ENCODE measurements at regions not wholly inside any gene's neighbourhood (a gene's known extent, or its start where the extent isn't known, plus 50 kb on each side); places are given as distances from the start of the nearest gene placed in this dataset.

DNA sequence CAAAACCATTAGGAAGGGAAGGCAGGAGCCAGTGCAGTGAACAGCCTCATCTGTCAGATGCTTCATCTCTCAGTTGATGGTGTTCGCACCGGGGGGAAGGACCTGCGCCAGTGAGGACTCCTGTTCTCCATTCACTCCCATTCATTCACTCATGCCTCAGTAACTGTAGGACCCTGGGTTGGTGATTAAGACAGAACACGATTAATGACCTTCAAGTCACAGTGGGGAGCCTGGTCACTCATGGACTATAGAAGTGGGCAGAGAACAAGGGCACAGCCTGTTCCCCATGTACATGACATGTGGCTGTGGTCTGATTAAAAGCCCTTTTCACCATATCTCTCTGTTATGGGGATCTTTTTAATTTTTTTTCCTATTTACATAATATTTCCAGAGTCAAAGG, 113.3 kb downstream of the RPS12 start:
- Histone ChIP-seq H3K4me1 (ENCODE audit: insufficient read depth, low read length, poor library complexity, severe bottlenecking) (peaks cover 15% of the 10 kb centered on the region), H3K4me3 (ENCODE audit: low read length, poor library complexity, severe bottlenecking) (no peak overlapping the region), H3K79me2 (ENCODE audit: insufficient read depth, low read length) (no peaks in the 10 kb centered on the region), H3K36me3 (ENCODE audit: insufficient read depth, low read length) (no peaks in the 10 kb centered on the region), H2AFZ (ENCODE audit: low read length) (no peak overlapping the region), H3K9ac (ENCODE audit: low read depth, low read length, poor library complexity, severe bottlenecking) (no peak overlapping the region), H3K9me3 (ENCODE audit: insufficient read depth, low read depth, low read length) (no peaks in the 10 kb centered on the region), H3K4me2 (ENCODE audit: low read depth, low read length, poor library complexity, severe bottlenecking) (no peak overlapping the region), H3K9me2 (replicated peaks; ENCODE audit: low read depth, low read length) (no peaks in the 10 kb centered on the region), H3K27me3 (ENCODE audit: insufficient read depth, low read length, poor library complexity, severe bottlenecking) (no peaks in the 10 kb centered on the region), H3F3A (ENCODE audit: low read depth) (no peaks in the 10 kb centered on the region), H4K20me1 (ENCODE audit: insufficient read depth, low read length, poor library complexity, severe bottlenecking) (no peaks in the 10 kb centered on the region)
- TF ChIP-seq EZH2phosphoT487 (IDR thresholded peaks at IDR 0.05; ENCODE audit: borderline replicate concordance), result no peak
- TF ChIP-seq, protein P1, sequence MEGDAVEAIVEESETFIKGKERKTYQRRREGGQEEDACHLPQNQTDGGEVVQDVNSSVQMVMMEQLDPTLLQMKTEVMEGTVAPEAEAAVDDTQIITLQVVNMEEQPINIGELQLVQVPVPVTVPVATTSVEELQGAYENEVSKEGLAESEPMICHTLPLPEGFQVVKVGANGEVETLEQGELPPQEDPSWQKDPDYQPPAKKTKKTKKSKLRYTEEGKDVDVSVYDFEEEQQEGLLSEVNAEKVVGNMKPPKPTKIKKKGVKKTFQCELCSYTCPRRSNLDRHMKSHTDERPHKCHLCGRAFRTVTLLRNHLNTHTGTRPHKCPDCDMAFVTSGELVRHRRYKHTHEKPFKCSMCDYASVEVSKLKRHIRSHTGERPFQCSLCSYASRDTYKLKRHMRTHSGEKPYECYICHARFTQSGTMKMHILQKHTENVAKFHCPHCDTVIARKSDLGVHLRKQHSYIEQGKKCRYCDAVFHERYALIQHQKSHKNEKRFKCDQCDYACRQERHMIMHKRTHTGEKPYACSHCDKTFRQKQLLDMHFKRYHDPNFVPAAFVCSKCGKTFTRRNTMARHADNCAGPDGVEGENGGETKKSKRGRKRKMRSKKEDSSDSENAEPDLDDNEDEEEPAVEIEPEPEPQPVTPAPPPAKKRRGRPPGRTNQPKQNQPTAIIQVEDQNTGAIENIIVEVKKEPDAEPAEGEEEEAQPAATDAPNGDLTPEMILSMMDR (conservative IDR thresholded peaks at IDR 0.05; ENCODE audit: low read length), result no peak

- H3K9me2 ChIP-seq (replicated peaks; ENCODE audit: low read depth, low read length), result no peaks in the 10 kb centered on the region
- no peak for TF ChIP-seq EZH2phosphoT487 (IDR thresholded peaks at IDR 0.05; ENCODE audit: borderline replicate concordance)
- TF ChIP-seq, protein P1 (conservative IDR thresholded peaks at IDR 0.05; ENCODE audit: low read length), result no peak
- no peak overlapping the region for H3K4me2 ChIP-seq (ENCODE audit: low read depth, low read length, poor library complexity, severe bottlenecking)
- H3K9me3 ChIP-seq (ENCODE audit: insufficient read depth, low read depth, low read length), result no peaks in the 10 kb centered on the region
- H4K20me1 ChIP-seq (ENCODE audit: insufficient read depth, low read length, poor library complexity, severe bottlenecking), result no peaks in the 10 kb centered on the region
- H3K4me1 ChIP-seq (ENCODE audit: insufficient read depth, low read length, poor library complexity, severe bottlenecking), result peaks cover 15% of the 10 kb centered on the region
- no peak overlapping the region for H3K9ac ChIP-seq (ENCODE audit: low read depth, low read length, poor library complexity, severe bottlenecking)
- no peak overlapping the region for H2AFZ ChIP-seq (ENCODE audit: low read length)
- no peak overlapping the region for H3K4me3 ChIP-seq (ENCODE audit: low read length, poor library complexity, severe bottlenecking)
- H3K27me3 ChIP-seq (ENCODE audit: insufficient read depth, low read length, poor library complexity, severe bottlenecking), result no peaks in the 10 kb centered on the region
- H3K36me3 ChIP-seq (ENCODE audit: insufficient read depth, low read length), result no peaks in the 10 kb centered on the region
- H3F3A ChIP-seq (ENCODE audit: low read depth), result no peaks in the 10 kb centered on the region
- H3K79me2 ChIP-seq (ENCODE audit: insufficient read depth, low read length), result no peaks in the 10 kb centered on the region
These were observed 114.8 kb downstream of the RPS12 start for GRCh38 chr6:132929141-132929540.

DNA sequence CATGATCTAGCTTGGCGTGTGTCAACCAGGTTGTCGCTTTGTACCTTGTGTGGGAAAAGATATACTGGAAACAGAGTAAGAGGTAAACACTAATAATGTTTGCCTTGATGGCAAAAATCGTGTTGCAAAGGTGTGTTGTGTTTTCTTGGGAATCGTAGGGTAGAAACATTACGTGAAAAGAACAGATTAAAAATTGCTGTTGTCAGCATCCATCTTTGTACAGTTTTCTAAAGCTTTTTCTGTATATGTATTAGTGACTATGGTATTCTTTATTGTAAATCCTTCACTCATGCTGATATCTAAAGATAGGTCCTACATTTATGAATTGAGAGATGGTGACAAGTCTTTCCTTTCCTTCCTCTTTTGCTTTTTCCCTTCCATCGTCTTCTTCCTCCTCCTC, 116.9 kb downstream of the RPS12 start:
- no peak overlapping the region for H2AFZ ChIP-seq (ENCODE audit: low read length)

More for the DNA sequence above, 116.9 kb downstream of the RPS12 start:
- Histone ChIP-seq H3K9me2 (replicated peaks; ENCODE audit: low read depth, low read length) (no peaks in the 10 kb centered on the region), H4K20me1 (ENCODE audit: insufficient read depth, low read length, poor library complexity, severe bottlenecking) (no peaks in the 10 kb centered on the region), H3K4me1 (ENCODE audit: insufficient read depth, low read length, poor library complexity, severe bottlenecking) (peaks cover 15% of the 10 kb centered on the region), H3K27me3 (ENCODE audit: insufficient read depth, low read length, poor library complexity, severe bottlenecking) (no peaks in the 10 kb centered on the region), H3K79me2 (ENCODE audit: insufficient read depth, low read length) (no peaks in the 10 kb centered on the region), H3K9me3 (ENCODE audit: insufficient read depth, low read depth, low read length) (no peaks in the 10 kb centered on the region), H3K4me2 (ENCODE audit: low read depth, low read length, poor library complexity, severe bottlenecking) (peak overlapping the region; percentile 62), H3F3A (ENCODE audit: low read depth) (no peaks in the 10 kb centered on the region), H3K9ac (ENCODE audit: low read depth, low read length, poor library complexity, severe bottlenecking) (no peak overlapping the region), H3K4me3 (ENCODE audit: low read length, poor library complexity, severe bottlenecking) (no peak overlapping the region), H3K36me3 (ENCODE audit: insufficient read depth, low read length) (no peaks in the 10 kb centered on the region)
- no peak for TF ChIP-seq EZH2phosphoT487 (IDR thresholded peaks at IDR 0.05; ENCODE audit: borderline replicate concordance)
- TF ChIP-seq, protein P1 (conservative IDR thresholded peaks at IDR 0.05; ENCODE audit: low read length), result no peak

Data from Loucy (cell line).